OCI-LY7 (cell line): ENCODE measurements at regions not wholly inside any gene's neighbourhood (a gene's known extent, or its start where the extent isn't known, plus 50 kb on each side); places are given as distances from the start of the nearest gene placed in this dataset.

Experiments used
- BruUV-seq: library from RNA; stranded (reverse); fragments of 400-500 nt; replicated peaks from 2 replicates; lab custom pipeline; 2021; lab: Mats Ljungman, UMichigan
- CTCF ChIA-PET: fragments of 300-600 bp; sonication (Branson Sonifier 250); formaldehyde crosslinking; loops from one replicate; lab custom pipeline; 2022; ENCODE audit warnings: antibody characterized with exemption; ENCODE audit not compliant: unreplicated experiment; lab: Charles Lee
- POLR2A ChIA-PET: fragments of 300-600 bp; sonication (Branson Sonifier 250); formaldehyde crosslinking; loops from one replicate; lab custom pipeline; 2022; ENCODE audit warnings: antibody characterized with exemption; lab: Charles Lee
- DNase-seq: peaks from one replicate; pipeline ENCODE4 v3.0.0-alpha.2; 2015; ENCODE audit warnings: low spot score
- H2AFZ ChIP-seq: fragments of 200-600 bp; sonication (generic), shearing (Covaris generic); 2 replicates; pipeline ENCODE4 v1.6.1; 2014; ENCODE audit warnings: mild to moderate bottlenecking, antibody characterized with exemption, low read length, moderate library complexity
- H3K27ac ChIP-seq: fragments of 200-600 bp; sonication (generic); 2 replicates; pipeline ENCODE4 v1.5.1; 2014; ENCODE audit warnings: mixed run types, low read depth, mild to moderate bottlenecking, moderate library complexity, low read length, inconsistent platforms; ENCODE audit not compliant: poor library complexity, severe bottlenecking
- H3K36me3 ChIP-seq: fragments of 200-600 bp; sonication (generic); 2 replicates; pipeline ENCODE4 v1.6.1; 2014; ENCODE audit warnings: mild to moderate bottlenecking, antibody characterized with exemption, low read length, moderate library complexity, mixed read lengths; ENCODE audit not compliant: insufficient read depth
- H3K4me1 ChIP-seq: fragments of 200-600 bp; sonication (generic); 2 replicates; pipeline ENCODE4 v1.5.1; 2014; ENCODE audit warnings: mild to moderate bottlenecking, low read length; ENCODE audit not compliant: insufficient read depth, poor library complexity, severe bottlenecking
- H3K4me2 ChIP-seq: fragments of 200-600 bp; sonication (generic); 2 replicates; pipeline ENCODE4 v1.6.1; 2014; ENCODE audit warnings: mild to moderate bottlenecking, low read length
- H3K4me3 ChIP-seq: fragments of 200-600 bp; sonication (generic); 2 replicates; pipeline ENCODE4 v1.5.1; 2014; ENCODE audit warnings: mild to moderate bottlenecking, low read depth, low read length; ENCODE audit not compliant: poor library complexity, severe bottlenecking
- H3K79me2 ChIP-seq: fragments of 200-600 bp; sonication (generic); 2 replicates; pipeline ENCODE4 v1.6.1; 2016; ENCODE audit warnings: low read depth, mild to moderate bottlenecking, low read length, moderate library complexity, mixed read lengths; ENCODE audit not compliant: insufficient read depth
- H3K9me2 ChIP-seq: fragments of 200-600 bp; sonication (generic); 2 replicates; pipeline ENCODE4 v1.6.1; 2016; ENCODE audit warnings: mild to moderate bottlenecking, low read length, mixed read lengths; ENCODE audit not compliant: insufficient read depth
- H3K9me3 ChIP-seq: fragments of 200-600 bp; sonication (generic); 2 replicates; pipeline ENCODE4 v1.6.1; 2014; ENCODE audit warnings: mild to moderate bottlenecking, mixed run types, low read length, mixed read lengths
- H4K20me1 ChIP-seq: fragments of 200-600 bp; sonication (generic); 2 replicates; pipeline ENCODE4 v1.6.1; 2014; ENCODE audit warnings: mild to moderate bottlenecking, antibody characterized with exemption, low read length, moderate library complexity, mixed read lengths; ENCODE audit not compliant: insufficient read depth
- CTCF ChIP-seq: fragments of 200-600 bp; sonication (generic); conservative IDR thresholded peaks from 2 replicates; pipeline ENCODE4 v1.5.1; 2014; ENCODE audit warnings: mild to moderate bottlenecking, antibody characterized with exemption, low read length, moderate library complexity, mixed read lengths
- EZH2phosphoT487 ChIP-seq: fragments of 200-600 bp; sonication (generic); IDR thresholded peaks from 2 replicates; pipeline ENCODE4 v1.6.1; 2018; ENCODE audit warnings: low read depth, borderline replicate concordance, mild to moderate bottlenecking, mixed run types, antibody characterized with exemption, low read length, moderate library complexity, mixed read lengths
- intact Hi-C: fragments of 100-400 bp; cut with micrococcal nuclease; formaldehyde crosslinking; loops from one replicate; pipeline ENCODE4 v1.10.0; 2022; ENCODE audit not compliant: unreplicated experiment

- no TSS peak for BruUV-seq
- TF ChIP-seq CTCF (no peak), EZH2phosphoT487 (no peak)
- H3K9me3 ChIP-seq: no peaks in the 10 kb centered on the region
- no peaks in the 10 kb centered on the region for H3K9me2 ChIP-seq
- no peaks in the 10 kb centered on the region for H4K20me1 ChIP-seq
- H3K27ac ChIP-seq: no peak overlapping the region
- H3K4me1 ChIP-seq: no peaks in the 10 kb centered on the region
- no peak overlapping the region for H3K4me2 ChIP-seq
- H3K4me3 ChIP-seq: no peak overlapping the region
- no peaks in the 10 kb centered on the region for H3K79me2 ChIP-seq
- intact Hi-C loops: no loop called here
- DNase-seq: no peak
- no peaks in the 10 kb centered on the region for H3K36me3 ChIP-seq
- ChIA-PET POLR2A (no interaction called here), CTCF (no interaction called here)
- no peak overlapping the region for H2AFZ ChIP-seq
These were observed 684.8 kb upstream of the BCHE start for GRCh38 chr3:166522017-166522416.

GRCh38 chr3:166519443-166519842, 682.2 kb upstream of the BCHE start:
- POLR2A ChIA-PET: no interaction called here
- H3K27ac ChIP-seq: no peak overlapping the region
- no peaks in the 10 kb centered on the region for H3K36me3 ChIP-seq
- H4K20me1 ChIP-seq: no peaks in the 10 kb centered on the region
- no peak for DNase-seq
- no peak for TF ChIP-seq CTCF
- TF ChIP-seq EZH2phosphoT487: no peak
- no peaks in the 10 kb centered on the region for H3K79me2 ChIP-seq
- no peaks in the 10 kb centered on the region for H3K4me1 ChIP-seq
- no peak overlapping the region for H2AFZ ChIP-seq
- intact Hi-C loops: no loop called here
- BruUV-seq: no TSS peak
- no peaks in the 10 kb centered on the region for H3K9me2 ChIP-seq
- no peak overlapping the region for H3K4me3 ChIP-seq
- no peak overlapping the region for H3K4me2 ChIP-seq
- no peaks in the 10 kb centered on the region for H3K9me3 ChIP-seq
- CTCF ChIA-PET: no interaction called here

GRCh38 chr3:166518040-166518439, 680.8 kb upstream of the BCHE start:
- Histone ChIP-seq H3K9me2 (no peaks in the 10 kb centered on the region), H3K9me3 (no peaks in the 10 kb centered on the region), H4K20me1 (no peaks in the 10 kb centered on the region), H3K79me2 (no peaks in the 10 kb centered on the region), H3K27ac (no peak overlapping the region), H3K36me3 (no peaks in the 10 kb centered on the region), H3K4me1 (no peaks in the 10 kb centered on the region), H3K4me3 (no peak overlapping the region), H2AFZ (no peak overlapping the region), H3K4me2 (no peak overlapping the region)
- TF ChIP-seq CTCF: no peak
- no peak for TF ChIP-seq EZH2phosphoT487
- CTCF ChIA-PET: no interaction called here
- POLR2A ChIA-PET: no interaction called here
- no TSS peak for BruUV-seq
- no peak for DNase-seq
- intact Hi-C loops: no loop called here
